CD4-positive, alpha-beta T cell (primary cell): ENCODE measurements at regions not wholly inside any gene's neighbourhood (a gene's known extent, or its start where the extent isn't known, plus 50 kb on each side); places are given as distances from the start of the nearest gene placed in this dataset.

Source experiments
- ATAC-seq: fragments of 200-7000 bp; cut with Tn5 transposase; one replicate; pipeline ENCODE4 v1.10.0; 2022; ENCODE audit warnings: mild to moderate bottlenecking; ENCODE audit not compliant: poor library complexity
- CTCF ChIA-PET: fragments of 350-600 bp; sonication (Branson Sonifier 250); formaldehyde crosslinking; loops from one replicate; lab custom pipeline; 2021; ENCODE audit warnings: antibody characterized with exemption, inconsistent platforms; lab: Charles Lee
- POLR2A ChIA-PET: fragments of 350-600 bp; sonication (Branson Sonifier 250); formaldehyde crosslinking; loops from one replicate; lab custom pipeline; 2021; ENCODE audit warnings: antibody characterized with exemption, inconsistent platforms; lab: Charles Lee
- DNase-seq, 14 experiments: peaks; one replicate each; pipeline ENCODE4 v3.0.0-alpha.2; 2013 to 2020; ENCODE audit warnings: mixed read lengths in 2 of 14
- H3K27ac ChIP-seq, 2 donors: one replicate each; pipeline versions ENCODE4 v1.5.1 to v1.7.0; 2013; ENCODE audit warnings: low read length in 2 of 2, low read depth in 1 of 2, mild to moderate bottlenecking in 1 of 2
- H3K27me3 ChIP-seq, 2 experiments: 1 replicate in 1 of 2; 2 replicates in 1 of 2; pipeline versions ENCODE4 v1.6.1 to v1.7.0; 2013; ENCODE audit warnings: low read length in 2 of 2, control low read depth in 1 of 2, mild to moderate bottlenecking in 1 of 2, moderate library complexity in 1 of 2; ENCODE audit not compliant: insufficient read depth in 2 of 2, control insufficient read depth in 1 of 2
- H3K36me3 ChIP-seq: one replicate; pipeline ENCODE4 v1.6.1; 2013; ENCODE audit warnings: low read length, control low read depth; ENCODE audit not compliant: insufficient read depth
- H3K4me1 ChIP-seq: one replicate; pipeline ENCODE4 v1.6.1; 2013; ENCODE audit warnings: low read length, control low read depth; ENCODE audit not compliant: insufficient read depth
- H3K4me3 ChIP-seq: one replicate; pipeline ENCODE4 v1.5.1; 2013; ENCODE audit warnings: mild to moderate bottlenecking, low read length, moderate library complexity
- H3K9me3 ChIP-seq, 2 experiments: 1 replicate in 1 of 2; 2 replicates in 1 of 2; pipeline versions ENCODE4 v1.6.1 to v1.7.0; 2013; ENCODE audit warnings: low read length in 2 of 2, mild to moderate bottlenecking in 2 of 2, control low read depth in 1 of 2, moderate library complexity in 1 of 2; ENCODE audit not compliant: control insufficient read depth in 1 of 2, insufficient read depth in 1 of 2
- H3K27ac Mint-ChIP-seq: one replicate; pipeline ENCODE4 v1.8.0; 2020; ENCODE audit warnings: mixed read lengths
- H3K27me3 Mint-ChIP-seq: one replicate; pipeline ENCODE4 v1.8.0; 2021; ENCODE audit warnings: mixed read lengths
- H3K36me3 Mint-ChIP-seq: one replicate; pipeline ENCODE4 v1.8.0; 2021; ENCODE audit warnings: low read depth, mixed read lengths
- H3K4me1 Mint-ChIP-seq: one replicate; pipeline ENCODE4 v1.8.0; 2021; ENCODE audit warnings: low read depth, mixed read lengths
- H3K4me3 Mint-ChIP-seq: one replicate; pipeline ENCODE4 v1.8.0; 2020; ENCODE audit warnings: mild to moderate bottlenecking, mixed read lengths
- H3K9me3 Mint-ChIP-seq: one replicate; pipeline ENCODE4 v1.8.0; 2020; ENCODE audit warnings: mixed read lengths
- intact Hi-C, 2 experiments: fragments of 100-400 bp; cut with DNase I in 1 of 2; cut with micrococcal nuclease in 1 of 2; formaldehyde crosslinking; loops; one replicate each; pipeline versions ENCODE4 v1.15.1 to v1.9.0; 2023 to 2025; cut with DNase I, micrococcal nuclease
- TF ChIP-seq, protein P1 (sequence below): fragments of 200-600 bp; IDR thresholded peaks from one replicate; pipeline ENCODE4 v1.8.0; 2022; ENCODE audit warnings: antibody characterized with exemption, mild to moderate bottlenecking

DNA sequence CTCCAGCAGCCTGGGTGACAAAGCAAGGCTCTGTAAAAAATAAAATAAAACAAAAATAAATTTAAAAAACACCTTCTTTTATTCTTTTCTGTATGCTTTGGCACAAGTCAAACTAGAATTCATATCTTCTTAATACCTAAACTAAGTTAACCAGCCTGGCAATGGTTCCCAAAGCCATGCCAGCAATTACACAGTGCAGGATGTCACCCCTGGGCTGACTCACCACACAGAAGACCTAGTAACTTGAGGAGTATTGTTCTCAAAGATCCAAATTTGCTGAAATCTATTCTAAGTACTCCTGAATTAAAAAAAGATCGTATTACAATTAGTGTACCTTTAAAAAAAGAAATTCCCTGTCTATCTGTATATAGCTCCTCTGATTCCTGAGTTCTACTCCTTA, 162.7 kb upstream of the SGK1 start:
- no peaks in the 10 kb centered on the region for H3K36me3 Mint-ChIP-seq
- Histone ChIP-seq H3K36me3 (no peaks in the 10 kb centered on the region), H3K4me1 (no peaks in the 10 kb centered on the region), H3K27ac (no peak overlapping the region), H3K27me3 (no peaks in the 10 kb centered on the region), H3K9me3 (no peaks in the 10 kb centered on the region), H3K4me3 (no peak overlapping the region)
- TF ChIP-seq, protein P1, sequence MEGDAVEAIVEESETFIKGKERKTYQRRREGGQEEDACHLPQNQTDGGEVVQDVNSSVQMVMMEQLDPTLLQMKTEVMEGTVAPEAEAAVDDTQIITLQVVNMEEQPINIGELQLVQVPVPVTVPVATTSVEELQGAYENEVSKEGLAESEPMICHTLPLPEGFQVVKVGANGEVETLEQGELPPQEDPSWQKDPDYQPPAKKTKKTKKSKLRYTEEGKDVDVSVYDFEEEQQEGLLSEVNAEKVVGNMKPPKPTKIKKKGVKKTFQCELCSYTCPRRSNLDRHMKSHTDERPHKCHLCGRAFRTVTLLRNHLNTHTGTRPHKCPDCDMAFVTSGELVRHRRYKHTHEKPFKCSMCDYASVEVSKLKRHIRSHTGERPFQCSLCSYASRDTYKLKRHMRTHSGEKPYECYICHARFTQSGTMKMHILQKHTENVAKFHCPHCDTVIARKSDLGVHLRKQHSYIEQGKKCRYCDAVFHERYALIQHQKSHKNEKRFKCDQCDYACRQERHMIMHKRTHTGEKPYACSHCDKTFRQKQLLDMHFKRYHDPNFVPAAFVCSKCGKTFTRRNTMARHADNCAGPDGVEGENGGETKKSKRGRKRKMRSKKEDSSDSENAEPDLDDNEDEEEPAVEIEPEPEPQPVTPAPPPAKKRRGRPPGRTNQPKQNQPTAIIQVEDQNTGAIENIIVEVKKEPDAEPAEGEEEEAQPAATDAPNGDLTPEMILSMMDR = no peak
- no peaks in the 10 kb centered on the region for H3K4me1 Mint-ChIP-seq
- DNase-seq (no peak), ATAC-seq (no peak)
- H3K27me3 Mint-ChIP-seq = no peaks in the 10 kb centered on the region
- no peaks in the 10 kb centered on the region for H3K9me3 Mint-ChIP-seq
- no peak overlapping the region for H3K27ac Mint-ChIP-seq
- intact Hi-C loops = no loop called here
- ChIA-PET POLR2A (interaction anchor here (0.6 kb wide), 1 partner anchor 230 kb away, joined by 3 read pairs; no protein-coding TSS in a partner anchor), CTCF (no interaction called here)
- no peak overlapping the region for H3K4me3 Mint-ChIP-seq

DNA sequence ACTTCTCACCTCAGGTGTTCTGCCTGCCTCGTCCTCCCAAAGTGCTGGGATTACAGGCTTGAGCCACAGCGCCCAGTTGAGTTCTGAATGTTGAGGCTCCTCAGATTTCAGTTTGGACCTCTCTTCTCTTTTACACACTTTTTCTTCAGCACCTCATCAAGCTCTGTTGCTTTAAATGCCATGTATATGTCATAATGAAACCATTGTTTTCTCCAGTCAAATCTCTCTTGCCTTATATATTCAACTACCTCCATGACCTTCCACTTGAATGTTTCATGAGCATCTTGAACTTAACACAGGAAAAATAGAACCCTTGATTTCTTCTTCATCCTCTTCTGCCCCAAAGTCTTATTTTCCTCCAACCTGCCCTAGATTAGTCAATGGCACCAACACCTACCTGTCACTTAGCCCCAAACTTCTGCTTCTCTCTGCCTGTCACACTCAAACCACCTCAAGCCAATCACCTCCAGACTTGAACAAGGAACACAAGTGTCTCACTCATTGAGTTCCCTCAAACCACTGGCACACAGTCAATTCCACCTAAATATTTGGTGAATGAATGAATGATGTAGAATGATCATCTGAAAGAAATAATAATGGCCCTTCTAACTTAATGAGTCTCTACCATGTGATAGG, 161.0 kb upstream of the SGK1 start:
- POLR2A ChIA-PET = no interaction called here
- CTCF ChIA-PET = no interaction called here

DNA sequence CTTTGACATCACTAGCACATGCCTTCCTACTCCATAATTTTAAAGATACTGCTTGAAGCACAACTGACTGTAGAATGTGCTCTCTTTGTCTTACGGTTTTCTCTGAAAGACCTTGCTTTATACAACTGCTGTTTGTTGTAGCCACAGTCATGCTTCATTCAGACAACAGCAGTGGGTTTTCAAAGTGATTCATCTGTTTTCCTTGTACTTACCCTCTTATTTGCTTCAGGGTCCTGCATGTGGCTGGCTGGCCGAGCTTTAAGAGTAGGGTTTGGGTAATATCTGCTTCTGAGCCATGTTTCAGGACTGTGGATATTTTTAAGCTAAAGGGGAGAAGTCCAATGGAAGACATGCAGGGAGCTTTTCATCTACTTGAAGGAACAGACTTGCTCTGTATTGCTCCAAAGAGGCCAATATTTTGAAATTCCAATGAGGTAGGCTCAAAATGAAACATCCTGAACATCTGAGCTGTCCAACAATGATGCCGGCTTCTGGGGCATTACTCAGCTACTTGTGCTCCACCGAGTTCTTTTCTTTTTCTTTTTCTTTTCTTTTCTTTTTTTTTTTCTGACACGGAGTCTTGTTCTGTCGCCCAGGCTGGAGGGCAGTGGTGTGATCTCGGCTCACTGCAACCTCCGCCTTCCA, 160.2 kb upstream of the SGK1 start:
- CTCF ChIA-PET = no interaction called here
- H3K9me3 ChIP-seq = no peaks in the 10 kb centered on the region
- Mint-ChIP-seq H3K36me3 (no peaks in the 10 kb centered on the region), H3K4me3 (no peak overlapping the region), H3K27me3 (no peaks in the 10 kb centered on the region), H3K4me1 (no peaks in the 10 kb centered on the region), H3K27ac (no peak overlapping the region), H3K9me3 (no peaks in the 10 kb centered on the region)
- ATAC-seq (no peak), DNase-seq (no peak)
- POLR2A ChIA-PET = interaction anchor here (0.6 kb wide), 1 partner anchor 92 kb away, joined by 4 read pairs; no protein-coding TSS in a partner anchor
- no peak overlapping the region for H3K4me3 ChIP-seq
- H3K27me3 ChIP-seq = no peaks in the 10 kb centered on the region
- H3K4me1 ChIP-seq = no peaks in the 10 kb centered on the region
- TF ChIP-seq, protein P1 = no peak
- no peaks in the 10 kb centered on the region for H3K36me3 ChIP-seq
- intact Hi-C loops = no loop called here
- no peak overlapping the region for H3K27ac ChIP-seq

More for the DNA sequence above, 161.0 kb upstream of the SGK1 start:
- TF ChIP-seq, protein P1 = no peak
- Histone ChIP-seq H3K4me3 (no peak overlapping the region), H3K36me3 (no peaks in the 10 kb centered on the region), H3K27ac (no peak overlapping the region), H3K4me1 (no peaks in the 10 kb centered on the region), H3K27me3 (no peaks in the 10 kb centered on the region), H3K9me3 (no peaks in the 10 kb centered on the region)
- H3K27ac Mint-ChIP-seq = no peak overlapping the region
- H3K36me3 Mint-ChIP-seq = no peaks in the 10 kb centered on the region
- DNase-seq (no peak), ATAC-seq (no peak)
- H3K9me3 Mint-ChIP-seq = no peaks in the 10 kb centered on the region
- no peaks in the 10 kb centered on the region for H3K4me1 Mint-ChIP-seq
- intact Hi-C loops = no loop called here
- H3K27me3 Mint-ChIP-seq = no peaks in the 10 kb centered on the region
- H3K4me3 Mint-ChIP-seq = no peak overlapping the region
